ENCODE measurements at regions not wholly inside any gene's neighbourhood (a gene's known extent, or its start where the extent isn't known, plus 50 kb on each side); places are given as distances from the start of the nearest gene placed in this dataset.

DNA sequence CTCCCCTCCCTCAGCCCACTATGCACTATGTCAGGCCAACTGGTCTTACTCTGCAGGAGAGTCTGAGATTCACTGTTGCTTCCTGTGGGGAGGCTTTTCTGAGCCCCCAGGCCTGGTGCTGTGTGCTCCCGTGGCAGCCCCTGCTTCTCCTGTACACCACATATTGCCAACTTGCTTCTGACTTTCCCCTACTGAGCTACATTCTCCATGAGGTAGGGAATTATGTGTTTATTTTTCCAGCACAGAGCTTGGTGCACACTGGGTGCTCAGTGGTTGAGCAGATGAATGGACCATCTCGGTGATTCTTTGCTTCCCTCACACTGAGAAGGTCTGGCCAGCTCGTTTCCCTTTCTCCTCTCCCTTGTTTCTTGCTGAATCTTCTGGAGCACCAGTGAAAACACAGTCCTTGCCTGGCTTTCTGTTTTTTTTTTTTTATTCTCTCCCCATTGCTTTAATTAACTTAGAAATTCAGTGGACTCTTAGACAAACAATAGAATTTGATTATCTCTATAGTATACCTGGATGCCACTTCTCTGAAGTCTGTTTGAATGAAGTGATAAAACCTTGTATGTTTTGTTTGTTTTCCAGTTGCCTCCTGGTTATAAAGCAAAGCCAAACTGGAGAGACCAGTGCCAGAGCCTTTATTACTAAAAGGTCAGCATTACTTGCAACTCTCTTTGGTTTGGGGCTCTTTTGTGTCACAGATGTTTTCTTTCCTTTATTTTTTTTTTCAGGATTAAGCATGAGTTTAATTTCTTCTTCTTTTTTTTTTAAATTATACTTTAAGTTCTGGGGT lies 50.3 kb upstream of the CNIH3 start:
- no peak for DNase-seq (ENCODE audit: low read depth in 3 of 3)

Measured in stimulated activated CD4-positive, alpha-beta T cell treated with anti-CD3 and anti-CD28 coated beads, TNF-alpha, amount 100 ng/mL, for 48 hours (primary cell).